Hippocampal formation (tissue), 2 donors: ENCODE measurements at regions not wholly inside any gene's neighbourhood (a gene's known extent, or its start where the extent isn't known, plus 50 kb on each side); places are given as distances from the start of the nearest gene placed in this dataset.
A peak's percentile ranks its signal among the peaks of the same experiment; 100 is the strongest.

ENCODE experiments used
- DNase-seq, 2 donors: peaks; one replicate each; lab custom pipeline; 2025; lab: John Stamatoyannopoulos, UW

GRCh38 chr18:71523483-71524435 is 1020.4 kb downstream of the CBLN2 start:
- no peak for DNase-seq

GRCh38 chr18:71505526-71505925 is 1038.6 kb downstream of the CBLN2 start:
- DNase-seq = no peak

GRCh38 chr18:71503222-71503621 is 1040.9 kb downstream of the CBLN2 start:
- DNase-seq = no peak

GRCh38 chr18:71485611-71486010 is 1058.5 kb downstream of the CBLN2 start:
- no peak for DNase-seq

- DNase-seq = no peak
Observed at GRCh38 chr18:71471963-71472725, 1072.0 kb downstream of the CBLN2 start.

GRCh38 chr18:71456206-71456605 is 1087.9 kb downstream of the CBLN2 start:
- no peak for DNase-seq

- DNase-seq = no peak
Observed at GRCh38 chr18:71450257-71450656, 1093.9 kb downstream of the CBLN2 start.

GRCh38 chr18:71443706-71444480 is 1100.2 kb downstream of the CBLN2 start:
- no peak for DNase-seq

- DNase-seq = no peak
Observed at GRCh38 chr18:71442731-71443141, 1101.4 kb downstream of the CBLN2 start.

- DNase-seq = no peak
Observed at GRCh38 chr18:71441156-71441555, 1103.0 kb downstream of the CBLN2 start.

GRCh38 chr18:71437511-71437910 is 1106.6 kb downstream of the CBLN2 start:
- no peak for DNase-seq

- DNase-seq = no peak
Observed at GRCh38 chr18:71433373-71433772, 1110.8 kb downstream of the CBLN2 start.

- no peak for DNase-seq
Observed at GRCh38 chr18:71431689-71432088, 1112.5 kb downstream of the CBLN2 start.

GRCh38 chr18:71431171-71431570 is 1113.0 kb downstream of the CBLN2 start:
- peak in 1 of 2 donors; percentile 16 for DNase-seq

GRCh38 chr18:71426441-71426840 is 1117.7 kb downstream of the CBLN2 start:
- DNase-seq = no peak

GRCh38 chr18:71405169-71405809 is 1116.4 kb downstream of the SOCS6 start:
- DNase-seq = no peak

GRCh38 chr18:71403501-71403900 is 1114.7 kb downstream of the SOCS6 start:
- no peak for DNase-seq

GRCh38 chr18:71398531-71398930 is 1109.7 kb downstream of the SOCS6 start:
- peak; percentile 62 for DNase-seq

GRCh38 chr18:71388148-71388547 is 1099.3 kb downstream of the SOCS6 start:
- no peak for DNase-seq

- DNase-seq = no peak
Observed at GRCh38 chr18:71374294-71375000, 1085.6 kb downstream of the SOCS6 start.
